ENCODE measurements at regions not wholly inside any gene's neighbourhood (a gene's known extent, or its start where the extent isn't known, plus 50 kb on each side); places are given as distances from the start of the nearest gene placed in this dataset.

DNA sequence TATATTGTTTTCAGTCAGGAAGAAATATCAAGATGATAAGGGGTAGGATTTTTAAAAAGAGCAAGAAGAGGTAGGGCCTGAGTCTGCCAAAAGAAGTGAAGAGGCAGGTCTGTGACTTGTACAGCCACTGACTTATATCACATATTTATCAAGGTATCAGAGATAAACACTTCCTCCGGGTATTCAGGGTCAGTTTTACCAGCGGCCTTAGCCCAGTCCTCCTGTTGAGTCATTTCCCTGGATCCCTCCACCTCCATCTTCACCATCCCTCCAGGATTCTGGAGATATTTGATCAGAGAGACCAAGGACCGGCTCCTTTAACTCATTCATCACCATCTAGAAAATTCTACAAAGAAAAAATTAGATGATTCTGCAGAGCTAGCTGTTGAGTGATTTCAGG, 375.7 kb upstream of the TUSC1 start:
- no peaks in the 10 kb centered on the region for H3K9me3 ChIP-seq (ENCODE audit: low read depth, low read length, poor library complexity, severe bottlenecking)
- ChIA-PET POLR2A (ENCODE audit: low non-redundant PET) (no interaction called here), CTCF (no interaction called here)
- H3K27ac ChIP-seq (ENCODE audit: low read depth, low read length, poor library complexity, severe bottlenecking) = no peak overlapping the region
- no TSS peak for BruUV-seq (replicated peaks)
- no peak overlapping the region for H3K4me3 ChIP-seq (ENCODE audit: low read depth, low read length, poor library complexity, severe bottlenecking)
- no peaks in the 10 kb centered on the region for H3K4me1 ChIP-seq (ENCODE audit: insufficient read depth, low read length, poor library complexity, severe bottlenecking)
- intact Hi-C loops (cut with micrococcal nuclease; ENCODE audit: unreplicated experiment) = loop anchor here (10.0 kb wide), 1 partner anchor 61 kb away; no protein-coding TSS in a partner anchor
- no peaks in the 10 kb centered on the region for H3K36me3 ChIP-seq (ENCODE audit: insufficient read depth, low read length, poor library complexity, severe bottlenecking)
- no peak for DNase-seq (ENCODE audit: low spot score)
- H3K27me3 ChIP-seq (replicated peaks; ENCODE audit: insufficient read depth, low read depth, low read length, poor library complexity) = no peaks in the 10 kb centered on the region
- no peak for TF ChIP-seq CTCF (conservative IDR thresholded peaks at IDR 0.05; ENCODE audit: low read depth, low read length)
- no peak for TF ChIP-seq EZH2 (IDR thresholded peaks at IDR 0.05; ENCODE audit: borderline replicate concordance, low read depth, low read length, poor library complexity, severe bottlenecking)

- no peaks in the 10 kb centered on the region for H3K36me3 ChIP-seq (ENCODE audit: insufficient read depth, low read length, poor library complexity, severe bottlenecking)
- H3K27ac ChIP-seq (ENCODE audit: low read depth, low read length, poor library complexity, severe bottlenecking) = no peak overlapping the region
- intact Hi-C loops (cut with micrococcal nuclease; ENCODE audit: unreplicated experiment) = no loop called here
- H3K9me3 ChIP-seq (ENCODE audit: low read depth, low read length, poor library complexity, severe bottlenecking) = no peaks in the 10 kb centered on the region
- no peak for TF ChIP-seq CTCF (conservative IDR thresholded peaks at IDR 0.05; ENCODE audit: low read depth, low read length)
- no peak for TF ChIP-seq EZH2 (IDR thresholded peaks at IDR 0.05; ENCODE audit: borderline replicate concordance, low read depth, low read length, poor library complexity, severe bottlenecking)
- ChIA-PET POLR2A (ENCODE audit: low non-redundant PET) (no interaction called here), CTCF (no interaction called here)
- BruUV-seq (replicated peaks) = no TSS peak
- DNase-seq (ENCODE audit: low spot score) = no peak
- H3K27me3 ChIP-seq (replicated peaks; ENCODE audit: insufficient read depth, low read depth, low read length, poor library complexity) = no peaks in the 10 kb centered on the region
- no peak overlapping the region for H3K4me3 ChIP-seq (ENCODE audit: low read depth, low read length, poor library complexity, severe bottlenecking)
- no peaks in the 10 kb centered on the region for H3K4me1 ChIP-seq (ENCODE audit: insufficient read depth, low read length, poor library complexity, severe bottlenecking)
Observed at GRCh38 chr9:26043431-26043830, 365.2 kb upstream of the TUSC1 start.

GRCh38 chr9:26034786-26035185, 356.5 kb upstream of the TUSC1 start:
- no peaks in the 10 kb centered on the region for H3K4me1 ChIP-seq (ENCODE audit: insufficient read depth, low read length, poor library complexity, severe bottlenecking)
- H3K27me3 ChIP-seq (replicated peaks; ENCODE audit: insufficient read depth, low read depth, low read length, poor library complexity) = no peaks in the 10 kb centered on the region
- POLR2A ChIA-PET (ENCODE audit: low non-redundant PET) = no interaction called here
- no peaks in the 10 kb centered on the region for H3K9me3 ChIP-seq (ENCODE audit: low read depth, low read length, poor library complexity, severe bottlenecking)
- no peak overlapping the region for H3K4me3 ChIP-seq (ENCODE audit: low read depth, low read length, poor library complexity, severe bottlenecking)
- CTCF ChIA-PET = no interaction called here
- TF ChIP-seq CTCF (conservative IDR thresholded peaks at IDR 0.05; ENCODE audit: low read depth, low read length) (no peak), EZH2 (IDR thresholded peaks at IDR 0.05; ENCODE audit: borderline replicate concordance, low read depth, low read length, poor library complexity, severe bottlenecking) (no peak)
- H3K36me3 ChIP-seq (ENCODE audit: insufficient read depth, low read length, poor library complexity, severe bottlenecking) = no peaks in the 10 kb centered on the region
- no peak overlapping the region for H3K27ac ChIP-seq (ENCODE audit: low read depth, low read length, poor library complexity, severe bottlenecking)
- BruUV-seq (replicated peaks) = no TSS peak
- DNase-seq (ENCODE audit: low spot score) = no peak
- intact Hi-C loops (cut with micrococcal nuclease; ENCODE audit: unreplicated experiment) = no loop called here

Measured in A673 (cell line).